Mammary epithelial cell (primary cell): ENCODE measurements at regions not wholly inside any gene's neighbourhood (a gene's known extent, or its start where the extent isn't known, plus 50 kb on each side); places are given as distances from the start of the nearest gene placed in this dataset.

Source experiments
- EZH2 ChIP-seq: IDR thresholded peaks from 2 replicates; pipeline ENCODE4 v1.6.1; 2012; ENCODE audit warnings: low read length, inconsistent platforms, borderline replicate concordance
- TF ChIP-seq, protein P1 (sequence below), 2 donors: IDR thresholded peaks in 1 of 2; conservative IDR thresholded peaks in 1 of 2; 2 replicates each; pipeline ENCODE4 v1.5.1; 2011 to 2012; ENCODE audit warnings: inconsistent platforms in 2 of 2, low read length in 2 of 2, mild to moderate bottlenecking in 2 of 2, control low read depth in 1 of 2, low read depth in 1 of 2; ENCODE audit not compliant: insufficient read depth in 1 of 2; ENCODE audit errors: extremely low read depth in 1 of 2

DNA sequence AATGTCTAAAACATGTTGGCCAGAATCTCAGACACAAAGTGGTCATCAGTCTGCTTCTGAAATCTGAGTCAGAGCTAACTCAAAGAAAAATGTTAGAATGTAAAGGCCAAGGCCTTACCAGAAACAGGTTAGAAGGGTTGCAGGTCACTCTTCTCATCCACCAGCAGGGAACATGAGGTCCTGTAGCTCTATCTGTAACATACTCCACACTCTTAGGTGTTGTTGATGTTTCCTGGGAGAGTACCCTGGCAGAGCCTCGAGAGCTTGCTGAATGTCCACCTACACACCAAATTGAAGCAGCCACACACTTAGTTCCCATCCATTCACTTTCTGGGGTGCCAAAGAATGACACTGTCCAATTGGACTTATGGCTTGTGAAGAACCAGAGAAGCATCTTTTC, 76.6 kb upstream of the INPP4B start:
- TF ChIP-seq EZH2, result no peak
- TF ChIP-seq, protein P1, sequence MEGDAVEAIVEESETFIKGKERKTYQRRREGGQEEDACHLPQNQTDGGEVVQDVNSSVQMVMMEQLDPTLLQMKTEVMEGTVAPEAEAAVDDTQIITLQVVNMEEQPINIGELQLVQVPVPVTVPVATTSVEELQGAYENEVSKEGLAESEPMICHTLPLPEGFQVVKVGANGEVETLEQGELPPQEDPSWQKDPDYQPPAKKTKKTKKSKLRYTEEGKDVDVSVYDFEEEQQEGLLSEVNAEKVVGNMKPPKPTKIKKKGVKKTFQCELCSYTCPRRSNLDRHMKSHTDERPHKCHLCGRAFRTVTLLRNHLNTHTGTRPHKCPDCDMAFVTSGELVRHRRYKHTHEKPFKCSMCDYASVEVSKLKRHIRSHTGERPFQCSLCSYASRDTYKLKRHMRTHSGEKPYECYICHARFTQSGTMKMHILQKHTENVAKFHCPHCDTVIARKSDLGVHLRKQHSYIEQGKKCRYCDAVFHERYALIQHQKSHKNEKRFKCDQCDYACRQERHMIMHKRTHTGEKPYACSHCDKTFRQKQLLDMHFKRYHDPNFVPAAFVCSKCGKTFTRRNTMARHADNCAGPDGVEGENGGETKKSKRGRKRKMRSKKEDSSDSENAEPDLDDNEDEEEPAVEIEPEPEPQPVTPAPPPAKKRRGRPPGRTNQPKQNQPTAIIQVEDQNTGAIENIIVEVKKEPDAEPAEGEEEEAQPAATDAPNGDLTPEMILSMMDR (conservative IDR thresholded peaks at IDR 0.05 in 1 of 2, IDR thresholded peaks at IDR 0.05 in 1 of 2; ENCODE audit: extremely low read depth in 1 of 2, insufficient read depth in 1 of 2, low read depth in 1 of 2, low read length in 2 of 2), result no peak
